GM12872 (cell line): ENCODE measurements at regions not wholly inside any gene's neighbourhood (a gene's known extent, or its start where the extent isn't known, plus 50 kb on each side); places are given as distances from the start of the nearest gene placed in this dataset.

ENCODE experiments used
- CTCF ChIP-seq: IDR thresholded peaks from 3 replicates; pipeline ENCODE4 v1.5.1; 2011; ENCODE audit warnings: low read depth, mild to moderate bottlenecking, low read length, moderate library complexity; ENCODE audit not compliant: insufficient read depth

- TF ChIP-seq CTCF, result no peak
Measured at GRCh38 chr9:106783121-106783520, 79.8 kb upstream of the ZNF462 start.

GRCh38 chr9:106784076-106784475 lies 78.9 kb upstream of the ZNF462 start:
- no peak for TF ChIP-seq CTCF

- no peak for TF ChIP-seq CTCF
Measured at GRCh38 chr9:106785200-106785599, 77.8 kb upstream of the ZNF462 start.

GRCh38 chr9:106795031-106795430 lies 67.9 kb upstream of the ZNF462 start:
- TF ChIP-seq CTCF, result no peak

GRCh38 chr9:106796771-106797170 lies 66.2 kb upstream of the ZNF462 start:
- TF ChIP-seq CTCF, result no peak

GRCh38 chr9:106797299-106797698 lies 65.7 kb upstream of the ZNF462 start:
- no peak for TF ChIP-seq CTCF

- TF ChIP-seq CTCF, result no peak
Measured at GRCh38 chr9:106798016-106798799, 64.8 kb upstream of the ZNF462 start.
